ENCODE measurements at regions not wholly inside any gene's neighbourhood (a gene's known extent, or its start where the extent isn't known, plus 50 kb on each side); places are given as distances from the start of the nearest gene placed in this dataset.
"Not testable (repeated sequence)": the region's sequence is repeated elsewhere in the genome, so short reads cannot be mapped to it uniquely, and the experiment has no call there.

- H3K4me3 ChIP-seq = no peak overlapping the region
- no peaks in the 10 kb centered on the region for H3K36me3 ChIP-seq (ENCODE audit: insufficient read depth, low read length)
- H3K9me3 ChIP-seq (ENCODE audit: low read depth, low read length) = no peaks in the 10 kb centered on the region
- no peak for DNase-seq (ENCODE audit: low read depth, low spot score)
- no peak overlapping the region for H3K9ac ChIP-seq (ENCODE audit: insufficient read length)
- TF ChIP-seq POLR2AphosphoS5 (IDR thresholded peaks at IDR 0.05; ENCODE audit: borderline replicate concordance, low read depth, low read length) = no peak
- TF ChIP-seq EZH2 (IDR thresholded peaks at IDR 0.05) = no peak
- TF ChIP-seq FOXP2 (optimal IDR thresholded peaks at IDR 0.05; ENCODE audit: control extremely low read depth, extremely low read length, insufficient read depth) = no peak
- no peak overlapping the region for H3K27ac ChIP-seq
Measured at GRCh38 chr4:129264008-129264657, 168.2 kb downstream of the C4orf33 start.

- Histone ChIP-seq H3K4me3 (no peak overlapping the region), H3K9me3 (ENCODE audit: low read depth, low read length) (no peaks in the 10 kb centered on the region), H3K9ac (ENCODE audit: insufficient read length) (no peak overlapping the region), H3K27ac (no peak overlapping the region), H3K36me3 (ENCODE audit: insufficient read depth, low read length) (no peaks in the 10 kb centered on the region)
- TF ChIP-seq FOXP2 (optimal IDR thresholded peaks at IDR 0.05; ENCODE audit: control extremely low read depth, extremely low read length, insufficient read depth) (no peak), EZH2 (IDR thresholded peaks at IDR 0.05) (no peak), POLR2AphosphoS5 (IDR thresholded peaks at IDR 0.05; ENCODE audit: borderline replicate concordance, low read depth, low read length) (no peak)
- no peak for DNase-seq (ENCODE audit: low read depth, low spot score)
Measured at GRCh38 chr4:129278868-129279267, 182.9 kb downstream of the C4orf33 start.

- Histone ChIP-seq H3K27ac (no peak overlapping the region), H3K9ac (ENCODE audit: insufficient read length) (no peak overlapping the region), H3K9me3 (ENCODE audit: low read depth, low read length) (no peaks in the 10 kb centered on the region), H3K36me3 (ENCODE audit: insufficient read depth, low read length) (no peaks in the 10 kb centered on the region), H3K4me3 (no peak overlapping the region)
- no peak for DNase-seq (ENCODE audit: low read depth, low spot score)
- no peak for TF ChIP-seq EZH2 (IDR thresholded peaks at IDR 0.05)
- no peak for TF ChIP-seq FOXP2 (optimal IDR thresholded peaks at IDR 0.05; ENCODE audit: control extremely low read depth, extremely low read length, insufficient read depth)
- TF ChIP-seq POLR2AphosphoS5 (IDR thresholded peaks at IDR 0.05; ENCODE audit: borderline replicate concordance, low read depth, low read length) = no peak
Measured at GRCh38 chr4:129282293-129282692, 186.3 kb downstream of the C4orf33 start.

GRCh38 chr4:129292194-129292593 is 196.2 kb downstream of the C4orf33 start:
- H3K36me3 ChIP-seq (ENCODE audit: insufficient read depth, low read length); H3K9ac ChIP-seq (ENCODE audit: insufficient read length); H3K4me3 ChIP-seq; H3K27ac ChIP-seq; DNase-seq (ENCODE audit: low read depth, low spot score); H3K9me3 ChIP-seq (ENCODE audit: low read depth, low read length): not testable (repeated sequence)

- no peak for DNase-seq (ENCODE audit: low read depth, low spot score)
- H3K36me3 ChIP-seq (ENCODE audit: insufficient read depth, low read length) = no peaks in the 10 kb centered on the region
- H3K27ac ChIP-seq = no peak overlapping the region
- TF ChIP-seq EZH2 (IDR thresholded peaks at IDR 0.05) (no peak), FOXP2 (optimal IDR thresholded peaks at IDR 0.05; ENCODE audit: control extremely low read depth, extremely low read length, insufficient read depth) (no peak), POLR2AphosphoS5 (IDR thresholded peaks at IDR 0.05; ENCODE audit: borderline replicate concordance, low read depth, low read length) (no peak)
- no peak overlapping the region for H3K9ac ChIP-seq (ENCODE audit: insufficient read length)
- no peaks in the 10 kb centered on the region for H3K9me3 ChIP-seq (ENCODE audit: low read depth, low read length)
- H3K4me3 ChIP-seq = no peak overlapping the region
Measured at GRCh38 chr4:129314781-129315180, 218.8 kb downstream of the C4orf33 start.

- Histone ChIP-seq H3K9ac (ENCODE audit: insufficient read length) (no peak overlapping the region), H3K4me3 (no peak overlapping the region), H3K9me3 (ENCODE audit: low read depth, low read length) (no peaks in the 10 kb centered on the region), H3K36me3 (ENCODE audit: insufficient read depth, low read length) (no peaks in the 10 kb centered on the region), H3K27ac (no peak overlapping the region)
- no peak for TF ChIP-seq FOXP2 (optimal IDR thresholded peaks at IDR 0.05; ENCODE audit: control extremely low read depth, extremely low read length, insufficient read depth)
- no peak for TF ChIP-seq POLR2AphosphoS5 (IDR thresholded peaks at IDR 0.05; ENCODE audit: borderline replicate concordance, low read depth, low read length)
- no peak for TF ChIP-seq EZH2 (IDR thresholded peaks at IDR 0.05)
- no peak for DNase-seq (ENCODE audit: low read depth, low spot score)
Measured at GRCh38 chr4:129322920-129323319, 227.0 kb downstream of the C4orf33 start.

GRCh38 chr4:129323658-129324057 is 227.7 kb downstream of the C4orf33 start:
- Histone ChIP-seq H3K36me3 (ENCODE audit: insufficient read depth, low read length) (no peaks in the 10 kb centered on the region), H3K4me3 (no peak overlapping the region), H3K9ac (ENCODE audit: insufficient read length) (no peak overlapping the region), H3K9me3 (ENCODE audit: low read depth, low read length) (no peaks in the 10 kb centered on the region), H3K27ac (no peak overlapping the region)
- no peak for DNase-seq (ENCODE audit: low read depth, low spot score)
- TF ChIP-seq POLR2AphosphoS5 (IDR thresholded peaks at IDR 0.05; ENCODE audit: borderline replicate concordance, low read depth, low read length) (no peak), EZH2 (IDR thresholded peaks at IDR 0.05) (no peak), FOXP2 (optimal IDR thresholded peaks at IDR 0.05; ENCODE audit: control extremely low read depth, extremely low read length, insufficient read depth) (no peak)

GRCh38 chr4:129326571-129327460 is 230.9 kb downstream of the C4orf33 start:
- Histone ChIP-seq H3K9me3 (ENCODE audit: low read depth, low read length) (no peaks in the 10 kb centered on the region), H3K36me3 (ENCODE audit: insufficient read depth, low read length) (no peaks in the 10 kb centered on the region), H3K4me3 (no peak overlapping the region), H3K27ac (no peak overlapping the region), H3K9ac (ENCODE audit: insufficient read length) (no peak overlapping the region)
- TF ChIP-seq POLR2AphosphoS5 (IDR thresholded peaks at IDR 0.05; ENCODE audit: borderline replicate concordance, low read depth, low read length) = no peak
- no peak for TF ChIP-seq FOXP2 (optimal IDR thresholded peaks at IDR 0.05; ENCODE audit: control extremely low read depth, extremely low read length, insufficient read depth)
- TF ChIP-seq EZH2 (IDR thresholded peaks at IDR 0.05) = no peak
- DNase-seq (ENCODE audit: low read depth, low spot score) = no peak

All from SK-N-MC (cell line).